Sigmoid colon (tissue), 4 donors: ENCODE measurements at regions not wholly inside any gene's neighbourhood (a gene's known extent, or its start where the extent isn't known, plus 50 kb on each side); places are given as distances from the start of the nearest gene placed in this dataset.

Source experiments
- CTCF ChIP-seq, 4 experiments: fragments of 450-650 bp in 3 of 4; fragments of 200-600 bp in 1 of 4; IDR thresholded peaks; one replicate each; pipeline ENCODE4 v1.5.1; 2016 to 2019; ENCODE audit warnings: antibody characterized with exemption in 4 of 4, mild to moderate bottlenecking in 3 of 4, moderate library complexity in 2 of 4
- EP300 ChIP-seq, 4 donors: sonication (generic); formaldehyde crosslinking; IDR thresholded peaks; one replicate each; pipeline ENCODE4 v1.6.1; 2017; ENCODE audit warnings: antibody characterized with exemption in 4 of 4
- POLR2AphosphoS5 ChIP-seq, 4 donors: sonication (generic); formaldehyde crosslinking; IDR thresholded peaks; one replicate each; pipeline ENCODE4 v1.6.1; 2017; ENCODE audit warnings: antibody characterized with exemption in 4 of 4

- no peak for TF ChIP-seq POLR2AphosphoS5 (IDR thresholded peaks at IDR 0.05)
- TF ChIP-seq CTCF (IDR thresholded peaks at IDR 0.05), result no peak
- TF ChIP-seq EP300 (IDR thresholded peaks at IDR 0.05), result no peak
Observed at GRCh38 chr4:33873791-33874190, 2370.5 kb downstream of the ARAP2 start.
